Lung (tissue), 11 donors: ENCODE measurements at regions not wholly inside any gene's neighbourhood (a gene's known extent, or its start where the extent isn't known, plus 50 kb on each side); places are given as distances from the start of the nearest gene placed in this dataset.

Experiments
- ATAC-seq: fragments of 200-7000 bp; cut with Tn5 transposase; one replicate; pipeline ENCODE4 v1.9.1; 2020; ENCODE audit warnings: moderate number of reproducible peaks; ENCODE audit not compliant: insufficient read depth, low FRiP score
- DNase-seq, 3 donors: peaks; one replicate each; pipeline ENCODE4 v3.0.0-alpha.2; 2013 to 2017
- H3K27ac ChIP-seq, 2 donors: one replicate each; pipeline ENCODE4 v1.5.1; 2013; ENCODE audit warnings: mild to moderate bottlenecking in 2 of 2, moderate library complexity in 2 of 2, control low read depth in 1 of 2, inconsistent platforms in 1 of 2, low read depth in 1 of 2, low read length in 1 of 2
- H3K27me3 ChIP-seq, 3 donors: one replicate each; pipeline ENCODE4 v1.5.1; 2013; ENCODE audit warnings: low read length in 2 of 3; ENCODE audit not compliant: control insufficient read depth in 3 of 3, insufficient read depth in 3 of 3
- H3K36me3 ChIP-seq, 4 donors: one replicate each; pipeline ENCODE4 v1.5.1; 2013; ENCODE audit warnings: low read length in 4 of 4, mild to moderate bottlenecking in 1 of 4, moderate library complexity in 1 of 4; ENCODE audit not compliant: control insufficient read depth in 4 of 4, insufficient read depth in 4 of 4
- H3K4me1 ChIP-seq, 5 donors: one replicate each; pipeline ENCODE4 v1.5.1; 2013; ENCODE audit warnings: low read length in 5 of 5, mild to moderate bottlenecking in 2 of 5, moderate library complexity in 1 of 5; ENCODE audit not compliant: control insufficient read depth in 5 of 5, insufficient read depth in 5 of 5
- H3K4me3 ChIP-seq: one replicate; pipeline ENCODE4 v1.5.1; 2013; ENCODE audit warnings: mild to moderate bottlenecking, control low read depth, moderate library complexity
- H3K9ac ChIP-seq, 2 donors: one replicate each; pipeline ENCODE4 v1.5.1; 2013; ENCODE audit warnings: low read length in 2 of 2, control low read depth in 1 of 2; ENCODE audit not compliant: insufficient read depth in 1 of 2
- H3K9me3 ChIP-seq, 4 donors: one replicate each; pipeline ENCODE4 v1.5.1; 2013; ENCODE audit warnings: low read length in 3 of 4, mild to moderate bottlenecking in 1 of 4, moderate library complexity in 1 of 4; ENCODE audit not compliant: control insufficient read depth in 4 of 4, insufficient read depth in 3 of 4
- WGBS, 2 donors: extraction: QIAGEN DNeasy Blood & Tissue Kit; methylation state at CpG; one replicate each; pipeline ENCODE4 v1.1.7; 2013; 5-methylcytosine and 5-hydroxymethylcytosine counted together
- TF ChIP-seq, protein P1 (sequence below): IDR thresholded peaks from 2 replicates; pipeline ENCODE4 v1.5.1; 2012; ENCODE audit warnings: mild to moderate bottlenecking; ENCODE audit errors: control extremely low read depth, extremely low read depth
- donor health status: control.
- donor health status: control.
- donor health status: Bipolar disorder and iron deficiency.
- donor health status: healthy.
- donor health status: DM: yes; HTN: yes; CAD: no.

- no peak for ATAC-seq
- no peaks in the 10 kb centered on the region for H3K9me3 ChIP-seq
- no peak overlapping the region for H3K9ac ChIP-seq
- no peaks in the 10 kb centered on the region for H3K4me1 ChIP-seq
- H3K4me3 ChIP-seq = no peak overlapping the region
- peaks cover 0 to 7% (median 0%) of the 10 kb centered on the region in 3 donors for H3K27me3 ChIP-seq
- 82 to 87% methylated on average over 4 of the region's 4 CpGs for WGBS, 2 donors
- no peaks in the 10 kb centered on the region for H3K36me3 ChIP-seq
- TF ChIP-seq, protein P1, sequence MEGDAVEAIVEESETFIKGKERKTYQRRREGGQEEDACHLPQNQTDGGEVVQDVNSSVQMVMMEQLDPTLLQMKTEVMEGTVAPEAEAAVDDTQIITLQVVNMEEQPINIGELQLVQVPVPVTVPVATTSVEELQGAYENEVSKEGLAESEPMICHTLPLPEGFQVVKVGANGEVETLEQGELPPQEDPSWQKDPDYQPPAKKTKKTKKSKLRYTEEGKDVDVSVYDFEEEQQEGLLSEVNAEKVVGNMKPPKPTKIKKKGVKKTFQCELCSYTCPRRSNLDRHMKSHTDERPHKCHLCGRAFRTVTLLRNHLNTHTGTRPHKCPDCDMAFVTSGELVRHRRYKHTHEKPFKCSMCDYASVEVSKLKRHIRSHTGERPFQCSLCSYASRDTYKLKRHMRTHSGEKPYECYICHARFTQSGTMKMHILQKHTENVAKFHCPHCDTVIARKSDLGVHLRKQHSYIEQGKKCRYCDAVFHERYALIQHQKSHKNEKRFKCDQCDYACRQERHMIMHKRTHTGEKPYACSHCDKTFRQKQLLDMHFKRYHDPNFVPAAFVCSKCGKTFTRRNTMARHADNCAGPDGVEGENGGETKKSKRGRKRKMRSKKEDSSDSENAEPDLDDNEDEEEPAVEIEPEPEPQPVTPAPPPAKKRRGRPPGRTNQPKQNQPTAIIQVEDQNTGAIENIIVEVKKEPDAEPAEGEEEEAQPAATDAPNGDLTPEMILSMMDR = no peak
- no peak overlapping the region for H3K27ac ChIP-seq
- DNase-seq = no peak
Observed at GRCh38 chr6:50451826-50452400, 261.4 kb upstream of the TFAP2D start.

DNA sequence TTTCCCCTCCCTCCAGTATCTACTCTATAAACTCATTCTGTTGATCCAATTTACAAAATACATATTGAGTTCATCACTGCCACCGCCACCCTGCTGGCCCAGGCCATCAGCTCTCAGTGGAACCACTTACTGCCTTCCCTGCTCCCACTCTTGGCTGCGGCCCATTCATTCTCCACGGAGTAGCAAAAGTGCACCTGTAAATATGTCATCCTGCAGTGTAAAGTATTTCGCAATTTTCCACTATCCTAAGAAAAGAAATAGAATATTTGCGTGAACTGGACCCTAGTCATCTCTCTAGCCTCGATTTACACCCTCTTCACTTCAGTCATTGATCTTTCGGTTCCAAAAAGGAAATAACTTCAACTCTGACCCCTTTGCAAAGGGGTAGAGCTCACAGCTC lies 258.3 kb upstream of the TFAP2D start:
- Histone ChIP-seq H3K4me3 (no peak overlapping the region), H3K27me3 (peaks cover 0 to 9% (median 0%) of the 10 kb centered on the region in 3 donors), H3K4me1 (no peaks in the 10 kb centered on the region), H3K27ac (no peak overlapping the region), H3K9ac (no peak overlapping the region), H3K36me3 (no peaks in the 10 kb centered on the region), H3K9me3 (no peaks in the 10 kb centered on the region)
- DNase-seq = no peak
- no peak for ATAC-seq
- TF ChIP-seq, protein P1 = no peak
- WGBS, 2 donors = 77 to 85% methylated on average over 7 of the region's 7 CpGs

DNA sequence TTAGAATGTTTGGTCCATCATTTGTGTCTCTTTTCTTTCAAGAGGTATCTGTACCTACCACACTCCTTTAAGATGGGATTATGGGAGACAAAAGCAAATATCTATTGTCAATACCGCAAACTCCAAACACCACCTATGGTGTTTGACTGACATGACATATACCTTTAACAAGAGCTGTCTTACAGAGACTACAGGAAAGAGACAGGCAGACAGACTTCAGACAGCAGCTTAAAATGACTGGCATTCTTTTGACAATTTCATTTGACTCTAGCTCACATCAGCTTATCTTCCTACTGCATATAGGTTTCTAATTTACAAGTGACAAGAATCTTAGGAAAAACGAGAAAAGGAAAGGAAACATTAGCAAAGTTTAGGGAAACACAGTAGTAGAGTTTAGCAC lies 256.0 kb upstream of the TFAP2D start:
- H3K4me3 ChIP-seq = no peak overlapping the region
- no peaks in the 10 kb centered on the region for H3K4me1 ChIP-seq
- TF ChIP-seq, protein P1 = no peak
- ATAC-seq (no peak), DNase-seq (no peak)
- H3K9me3 ChIP-seq = no peaks in the 10 kb centered on the region
- no peak overlapping the region for H3K27ac ChIP-seq
- WGBS, 2 donors = 66 to 78% methylated on average over 2 of the region's 2 CpGs
- H3K27me3 ChIP-seq = peaks cover 0 to 9% (median 0%) of the 10 kb centered on the region in 3 donors
- no peaks in the 10 kb centered on the region for H3K36me3 ChIP-seq
- no peak overlapping the region for H3K9ac ChIP-seq

GRCh38 chr6:50461696-50462095 lies 251.6 kb upstream of the TFAP2D start:
- WGBS, 2 donors = 83 to 85% methylated on average over 2 of the region's 2 CpGs
- H3K27ac ChIP-seq = no peak overlapping the region
- DNase-seq = no peak
- H3K9ac ChIP-seq = no peak overlapping the region
- ATAC-seq = no peak
- H3K27me3 ChIP-seq = peaks cover 0 to 6% (median 0%) of the 10 kb centered on the region in 3 donors
- H3K4me1 ChIP-seq = no peaks in the 10 kb centered on the region
- no peaks in the 10 kb centered on the region for H3K36me3 ChIP-seq
- no peak overlapping the region for H3K4me3 ChIP-seq
- TF ChIP-seq, protein P1 = no peak
- H3K9me3 ChIP-seq = no peaks in the 10 kb centered on the region
